Testis (tissue), 2 donors: ENCODE measurements at regions not wholly inside any gene's neighbourhood (a gene's known extent, or its start where the extent isn't known, plus 50 kb on each side); places are given as distances from the start of the nearest gene placed in this dataset.
"Not testable (repeated sequence)": the region's sequence is repeated elsewhere in the genome, so short reads cannot be mapped to it uniquely, and the experiment has no call there.

ENCODE experiments used
- DNase-seq: peaks from one replicate; pipeline ENCODE4 v3.0.0-alpha.2; 2019
- H3K27ac ChIP-seq, 2 donors: fragments of 200-600 bp; sonication (generic); one replicate each; pipeline ENCODE4 v1.5.1; 2019
- H3K27me3 ChIP-seq: fragments of 200-600 bp; sonication (generic); one replicate; pipeline ENCODE4 v1.5.1; 2019
- H3K36me3 ChIP-seq: fragments of 200-600 bp; sonication (generic); one replicate; pipeline ENCODE4 v1.5.1; 2017; ENCODE audit warnings: low read depth; ENCODE audit errors: missing control alignments
- H3K4me1 ChIP-seq: fragments of 200-600 bp; sonication (generic); one replicate; pipeline ENCODE4 v1.5.1; 2019
- H3K4me3 ChIP-seq, 2 donors: fragments of 200-600 bp; sonication (generic); one replicate each; pipeline ENCODE4 v1.5.1; 2017 to 2019
- H3K9me3 ChIP-seq: fragments of 200-600 bp; sonication (generic); one replicate; pipeline ENCODE4 v1.5.1; 2017
- CTCF ChIP-seq, 3 experiments: fragments of 450-650 bp in 2 of 3; fragments of 200-600 bp in 1 of 3; sonication (generic) in 1 of 3; IDR thresholded peaks; one replicate each; pipeline ENCODE4 v1.5.1; 2016 to 2019; ENCODE audit warnings: antibody characterized with exemption in 3 of 3, mild to moderate bottlenecking in 2 of 3, moderate library complexity in 1 of 3
- POLR2A ChIP-seq: fragments of 450-650 bp; IDR thresholded peaks from one replicate; pipeline ENCODE4 v1.6.1; 2017; ENCODE audit warnings: antibody characterized with exemption, mild to moderate bottlenecking, moderate library complexity
- WGBS, 2 donors: methylation state at CpG; one replicate each; pipeline ENCODE4 v1.1.5; 2018; 5-methylcytosine and 5-hydroxymethylcytosine counted together
- intact Hi-C: fragments of 100-400 bp; cut with DNase I; formaldehyde crosslinking; loops from one replicate; pipeline ENCODE4 v1.15.1; 2023; ENCODE audit warnings: low total_unique reads
- microRNA counts, 2 donors: library from miRNA; unstranded; fragments of <30 nt; microRNA quantifications; one replicate each; lab custom pipeline; 2016
- microRNA-seq, 2 donors: library from miRNA; unstranded; fragments of <30 nt; microRNA quantifications; one replicate each; pipeline ENCODE4, GENCODE V29; 2016; ENCODE audit warnings: borderline number of aligned reads in 2 of 2, borderline replicate concordance in 1 of 2
- small RNA-seq, 2 donors: library from RNA; depleted of rRNA; stranded (forward); fragments of <200 nt; gene quantifications; one replicate each; pipeline ENCODE3, GENCODE V24; 2016

GRCh38 chr6:119407156-119407555, 57.6 kb upstream of the MAN1A1 start:
- no peak for TF ChIP-seq CTCF (IDR thresholded peaks at IDR 0.05)
- no peak for TF ChIP-seq POLR2A
- Histone ChIP-seq H3K36me3 (no peaks in the 10 kb centered on the region), H3K9me3 (no peaks in the 10 kb centered on the region), H3K4me3 (no peak overlapping the region), H3K27me3 (no peaks in the 10 kb centered on the region), H3K4me1 (no peaks in the 10 kb centered on the region), H3K27ac (no peak overlapping the region)
- 50 to 62% methylated on average over 4 of the region's 4 CpGs for WGBS, 2 donors
- intact Hi-C loops, result no loop called here
- no peak for DNase-seq

GRCh38 chr6:119405114-119405513, 55.6 kb upstream of the MAN1A1 start:
- intact Hi-C loops, H3K27ac ChIP-seq, H3K27me3 ChIP-seq, H3K36me3 ChIP-seq, H3K4me1 ChIP-seq, DNase-seq, H3K4me3 ChIP-seq, H3K9me3 ChIP-seq: not testable (repeated sequence)
- 75 to 76% methylated on average over 2 of the region's 2 CpGs for WGBS, 2 donors

MicroRNAs encoded in the stretch of these regions (microRNA counts, 767-probe panel; counts per million panel counts)
- 0 to 152 counts per million in 2 donors for microRNA hsa-miR-3144-5p (lab: Ali Mortazavi, UCI)

Small RNA genes lying in the stretch of these regions (microRNA-seq; reads per million reads assigned to microRNA genes)
- gene MIR3144, result 0.70 to 2.1 reads per million in 2 donors

Small RNA genes lying in the stretch of these regions (small RNA-seq; reads per million reads assigned to genes)
- gene COX6A1P3 (0 reads per million in 2 donors), gene MIR3144 (0 to 0.18 reads per million in 2 donors), gene RNA5SP215 (0.09 to 0.19 reads per million in 2 donors), gene RNU6-214P (0 reads per million in 2 donors)
